ENCODE measurements at regions not wholly inside any gene's neighbourhood (a gene's known extent, or its start where the extent isn't known, plus 50 kb on each side); places are given as distances from the start of the nearest gene placed in this dataset.

- no peak for TF ChIP-seq CTBP1 (IDR thresholded peaks at IDR 0.05; ENCODE audit: borderline replicate concordance)
- TF ChIP-seq ARNT (IDR thresholded peaks at IDR 0.05): no peak
- TF ChIP-seq PKNOX1 (IDR thresholded peaks at IDR 0.05): no peak
- POLR2A ChIA-PET: no interaction called here
- CTCF ChIA-PET: no interaction called here
- DNase-seq (ENCODE audit: extremely low spot score): no peak
These were observed 261.1 kb downstream of the QKI start for GRCh38 chr6:163675611-163676010.

GRCh38 chr6:163672710-163673109 is 258.2 kb downstream of the QKI start:
- TF ChIP-seq FOXA1 (IDR thresholded peaks at IDR 0.05): no peak
- TF ChIP-seq ZNF384 (IDR thresholded peaks at IDR 0.05): no peak
- no peak for TF ChIP-seq SP1 (IDR thresholded peaks at IDR 0.05)
- no peak for TF ChIP-seq FOXM1 (IDR thresholded peaks at IDR 0.05; ENCODE audit: borderline replicate concordance)
- no peak for TF ChIP-seq SUZ12 (IDR thresholded peaks at IDR 0.05)
- no peak for TF ChIP-seq BHLHE40 (IDR thresholded peaks at IDR 0.05; ENCODE audit: borderline replicate concordance)
- TF ChIP-seq FOXK2 (IDR thresholded peaks at IDR 0.05): no peak
- no peak for TF ChIP-seq LEF1 (IDR thresholded peaks at IDR 0.05; ENCODE audit: borderline replicate concordance)
- CTCF ChIA-PET: no interaction called here
- POLR2A ChIA-PET: no interaction called here
- DNase-seq (ENCODE audit: extremely low spot score): no peak

- ChIA-PET POLR2A (no interaction called here), CTCF (interaction anchor here (0.6 kb wide), 1 partner anchor 91 kb away, joined by 3 read pairs; no protein-coding TSS in a partner anchor)
- no peak for TF ChIP-seq CTBP1 (IDR thresholded peaks at IDR 0.05; ENCODE audit: borderline replicate concordance)
- TF ChIP-seq PKNOX1 (IDR thresholded peaks at IDR 0.05): no peak
- TF ChIP-seq FOXM1 (IDR thresholded peaks at IDR 0.05; ENCODE audit: borderline replicate concordance): no peak
- TF ChIP-seq FOXA1 (IDR thresholded peaks at IDR 0.05): no peak
- no peak for TF ChIP-seq FOXK2 (IDR thresholded peaks at IDR 0.05)
- no peak for TF ChIP-seq ZNF384 (IDR thresholded peaks at IDR 0.05)
- TF ChIP-seq ARNT (IDR thresholded peaks at IDR 0.05): no peak
- TF ChIP-seq SUZ12 (IDR thresholded peaks at IDR 0.05): no peak
- TF ChIP-seq BHLHE40 (IDR thresholded peaks at IDR 0.05; ENCODE audit: borderline replicate concordance): no peak
- TF ChIP-seq NFRKB (IDR thresholded peaks at IDR 0.05): no peak
- TF ChIP-seq L3MBTL2 (conservative IDR thresholded peaks at IDR 0.05): no peak
- no peak for TF ChIP-seq TARDBP (IDR thresholded peaks at IDR 0.05)
- no peak for DNase-seq (ENCODE audit: extremely low spot score)
These were observed 257.3 kb downstream of the QKI start for GRCh38 chr6:163671791-163672190.

- CTCF ChIA-PET: no interaction called here
- TF ChIP-seq ARNT (IDR thresholded peaks at IDR 0.05): no peak
- TF ChIP-seq FOXM1 (IDR thresholded peaks at IDR 0.05; ENCODE audit: borderline replicate concordance): no peak
- TF ChIP-seq SUZ12 (IDR thresholded peaks at IDR 0.05): no peak
- no peak for TF ChIP-seq SP1 (IDR thresholded peaks at IDR 0.05)
- TF ChIP-seq BHLHE40 (IDR thresholded peaks at IDR 0.05; ENCODE audit: borderline replicate concordance): no peak
- no peak for TF ChIP-seq PKNOX1 (IDR thresholded peaks at IDR 0.05)
- no peak for TF ChIP-seq FOXA1 (IDR thresholded peaks at IDR 0.05)
- no peak for TF ChIP-seq LEF1 (IDR thresholded peaks at IDR 0.05; ENCODE audit: borderline replicate concordance)
- no peak for TF ChIP-seq L3MBTL2 (conservative IDR thresholded peaks at IDR 0.05)
- no peak for TF ChIP-seq ZNF384 (IDR thresholded peaks at IDR 0.05)
- TF ChIP-seq HDGF (IDR thresholded peaks at IDR 0.05; ENCODE audit: borderline replicate concordance): no peak
- no peak for TF ChIP-seq NFRKB (IDR thresholded peaks at IDR 0.05)
- TF ChIP-seq FOXK2 (IDR thresholded peaks at IDR 0.05): no peak
- no peak for TF ChIP-seq TARDBP (IDR thresholded peaks at IDR 0.05)
- TF ChIP-seq ELF4 (IDR thresholded peaks at IDR 0.05): no peak
- no peak for TF ChIP-seq CTBP1 (IDR thresholded peaks at IDR 0.05; ENCODE audit: borderline replicate concordance)
- POLR2A ChIA-PET: no interaction called here
- no peak for DNase-seq (ENCODE audit: extremely low spot score)
These were observed 256.8 kb downstream of the QKI start for GRCh38 chr6:163671355-163671754.

- ChIA-PET POLR2A (no interaction called here), CTCF (interaction anchor here (0.6 kb wide), 1 partner anchor 11 kb away, joined by 3 read pairs; no protein-coding TSS in a partner anchor)
- no peak for DNase-seq (ENCODE audit: extremely low spot score)
- TF ChIP-seq ZNF384 (IDR thresholded peaks at IDR 0.05) (no peak), CTBP1 (IDR thresholded peaks at IDR 0.05; ENCODE audit: borderline replicate concordance) (no peak)
These were observed 255.8 kb downstream of the QKI start for GRCh38 chr6:163670336-163670735.

GRCh38 chr6:163668061-163668426 is 253.5 kb downstream of the QKI start:
- no peak for TF ChIP-seq HDGF (IDR thresholded peaks at IDR 0.05; ENCODE audit: borderline replicate concordance)
- TF ChIP-seq TARDBP (IDR thresholded peaks at IDR 0.05): no peak
- no peak for TF ChIP-seq ZNF384 (IDR thresholded peaks at IDR 0.05)
- no peak for TF ChIP-seq SP1 (IDR thresholded peaks at IDR 0.05)
- no peak for TF ChIP-seq CTBP1 (IDR thresholded peaks at IDR 0.05; ENCODE audit: borderline replicate concordance)
- no peak for TF ChIP-seq FOXM1 (IDR thresholded peaks at IDR 0.05; ENCODE audit: borderline replicate concordance)
- TF ChIP-seq L3MBTL2 (conservative IDR thresholded peaks at IDR 0.05): no peak
- no peak for TF ChIP-seq SUZ12 (IDR thresholded peaks at IDR 0.05)
- TF ChIP-seq LEF1 (IDR thresholded peaks at IDR 0.05; ENCODE audit: borderline replicate concordance): no peak
- TF ChIP-seq FOXK2 (IDR thresholded peaks at IDR 0.05): no peak
- no peak for TF ChIP-seq BHLHE40 (IDR thresholded peaks at IDR 0.05; ENCODE audit: borderline replicate concordance)
- no peak for TF ChIP-seq FOXA1 (IDR thresholded peaks at IDR 0.05)
- TF ChIP-seq NFRKB (IDR thresholded peaks at IDR 0.05): no peak
- TF ChIP-seq ARNT (IDR thresholded peaks at IDR 0.05): no peak
- POLR2A ChIA-PET: interaction anchor here (0.8 kb wide), 1 partner anchor 295 kb away, joined by 3 read pairs; no protein-coding TSS in a partner anchor
- CTCF ChIA-PET: no interaction called here
- no peak for DNase-seq (ENCODE audit: extremely low spot score)

All from HEK293T (cell line).